ENCODE measurements at regions not wholly inside any gene's neighbourhood (a gene's known extent, or its start where the extent isn't known, plus 50 kb on each side); places are given as distances from the start of the nearest gene placed in this dataset.

- no peak for TF ChIP-seq CTCF (IDR thresholded peaks at IDR 0.05)
- TF ChIP-seq POLR2A (IDR thresholded peaks at IDR 0.05; ENCODE audit: low read depth), result no peak
- TF ChIP-seq POLR2AphosphoS5 (IDR thresholded peaks at IDR 0.05), result no peak
- TF ChIP-seq EP300 (IDR thresholded peaks at IDR 0.05), result no peak
These were observed 285.7 kb upstream of the RTL1 start for GRCh38 chr14:101189266-101189665.
